BLaER1 (cell line): ENCODE measurements at regions not wholly inside any gene's neighbourhood (a gene's known extent, or its start where the extent isn't known, plus 50 kb on each side); places are given as distances from the start of the nearest gene placed in this dataset.

ENCODE experiments used
- H3K27ac ChIP-seq: shearing (Covaris generic); formaldehyde crosslinking; 2 replicates; pipeline ENCODE4 v1.8.1; 2022
- H3K27me3 ChIP-seq: shearing (Covaris generic); formaldehyde crosslinking; 2 replicates; pipeline ENCODE4 v1.8.1; 2022
- H3K36me3 ChIP-seq: shearing (Covaris generic); formaldehyde crosslinking; 2 replicates; pipeline ENCODE4 v1.8.1; 2022
- H3K4me1 ChIP-seq: shearing (Covaris generic); formaldehyde crosslinking; 2 replicates; pipeline ENCODE4 v1.8.1; 2022
- H3K4me2 ChIP-seq: shearing (Covaris generic); formaldehyde crosslinking; 2 replicates; pipeline ENCODE4 v1.8.1; 2022
- H3K4me3 ChIP-seq: shearing (Covaris generic); formaldehyde crosslinking; 2 replicates; pipeline ENCODE4 v1.8.1; 2022
- H3K9ac ChIP-seq: shearing (Covaris generic); formaldehyde crosslinking; 2 replicates; pipeline ENCODE4 v1.8.1; 2022
- H3K9me3 ChIP-seq: shearing (Covaris generic); formaldehyde crosslinking; 2 replicates; pipeline ENCODE4 v1.8.1; 2022
- H4K20me1 ChIP-seq: shearing (Covaris generic); formaldehyde crosslinking; 2 replicates; pipeline ENCODE4 v1.8.1; 2022
- Cebpa-rat ChIP-seq: shearing (Covaris generic); IDR thresholded peaks from 2 replicates; pipeline ENCODE4 v1.8.1; 2022

DNA sequence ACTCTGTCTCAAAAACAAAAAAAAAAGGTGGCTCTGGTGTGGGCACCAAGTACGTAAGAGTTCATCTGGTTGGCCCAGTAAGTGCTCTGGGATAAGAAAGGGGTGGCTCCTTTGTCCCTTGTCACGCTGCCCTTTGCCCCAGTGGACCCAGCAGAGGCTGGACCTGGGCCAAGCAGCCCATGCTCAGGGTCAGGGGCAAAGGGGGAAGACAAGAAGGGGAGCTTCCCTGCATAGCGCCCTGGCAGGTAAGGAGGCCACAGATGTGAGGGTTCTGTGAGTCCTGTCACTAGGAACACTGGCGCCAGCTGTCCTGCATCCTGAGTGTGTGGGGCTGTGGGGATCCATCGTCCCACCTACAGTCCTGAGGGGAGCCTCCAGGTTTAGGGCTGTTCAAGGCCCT lies 65.3 kb downstream of the GADD45G start:
- Histone ChIP-seq H3K4me3 (no peak overlapping the region), H3K4me2 (no peak overlapping the region), H4K20me1 (no peaks in the 10 kb centered on the region), H3K27me3 (no peaks in the 10 kb centered on the region), H3K9me3 (no peaks in the 10 kb centered on the region), H3K4me1 (peaks cover under 1% of the 10 kb centered on the region), H3K27ac (no peak overlapping the region), H3K9ac (no peak overlapping the region), H3K36me3 (no peaks in the 10 kb centered on the region)
- no peak for TF ChIP-seq Cebpa-rat

DNA sequence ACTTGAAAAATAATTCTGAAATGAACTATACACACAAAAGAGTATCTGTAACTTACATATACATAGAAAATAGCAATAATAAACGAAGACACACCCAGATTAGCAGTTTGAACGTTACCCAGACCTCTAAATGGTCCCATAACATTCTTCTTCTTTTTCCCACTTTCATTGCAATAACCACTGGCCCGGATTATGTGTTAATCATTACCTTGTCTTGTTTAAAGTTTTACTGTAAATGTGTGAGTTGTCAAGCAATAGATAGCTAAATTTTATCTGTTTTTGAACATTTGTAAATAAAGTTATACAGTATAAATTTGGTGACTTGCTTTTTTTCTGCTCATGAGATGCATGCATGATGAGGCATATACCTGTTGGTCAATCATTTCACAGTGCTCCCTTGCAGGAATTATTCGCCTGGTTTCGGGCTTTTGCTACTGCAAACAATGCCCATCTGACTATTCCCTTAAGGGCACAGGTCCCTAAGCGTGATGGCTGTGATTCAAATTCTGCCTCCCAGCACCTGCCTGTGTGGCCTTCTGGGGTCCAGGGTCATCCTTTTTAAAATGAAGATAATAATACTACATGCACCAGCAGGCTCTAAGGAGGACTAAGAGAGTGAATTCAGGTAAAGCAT lies 66.1 kb downstream of the GADD45G start:
- no peak overlapping the region for H3K27ac ChIP-seq
- no peak for TF ChIP-seq Cebpa-rat
- H3K4me2 ChIP-seq = no peak overlapping the region
- no peaks in the 10 kb centered on the region for H4K20me1 ChIP-seq
- H3K4me3 ChIP-seq = no peak overlapping the region
- H3K9ac ChIP-seq = no peak overlapping the region
- no peaks in the 10 kb centered on the region for H3K27me3 ChIP-seq
- no peaks in the 10 kb centered on the region for H3K4me1 ChIP-seq
- H3K9me3 ChIP-seq = no peaks in the 10 kb centered on the region
- no peaks in the 10 kb centered on the region for H3K36me3 ChIP-seq

DNA sequence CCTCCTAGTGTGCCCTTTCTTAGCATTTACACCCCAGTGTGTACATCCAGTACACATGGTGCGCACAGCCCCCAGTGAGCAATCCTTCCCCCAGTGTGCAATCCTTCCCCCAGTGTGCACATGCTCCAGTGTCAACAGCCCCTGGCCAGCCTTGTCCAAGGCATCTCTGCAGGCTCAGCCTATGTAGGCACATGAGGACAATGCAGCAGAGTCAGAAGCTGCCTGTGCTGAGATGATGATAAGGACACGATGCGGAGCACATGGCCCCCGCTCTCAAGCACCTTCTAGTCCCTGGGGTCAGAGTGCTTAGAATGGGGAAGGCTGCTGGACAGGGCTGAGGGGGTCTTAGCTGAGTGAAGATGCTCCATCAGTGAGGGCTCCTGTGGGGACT lies 69.8 kb downstream of the GADD45G start:
- Histone ChIP-seq H4K20me1 (no peaks in the 10 kb centered on the region), H3K4me2 (no peak overlapping the region), H3K4me3 (no peak overlapping the region), H3K27ac (no peak overlapping the region), H3K27me3 (no peaks in the 10 kb centered on the region), H3K9ac (no peak overlapping the region), H3K4me1 (peaks cover 16% of the 10 kb centered on the region), H3K36me3 (no peaks in the 10 kb centered on the region), H3K9me3 (no peaks in the 10 kb centered on the region)
- TF ChIP-seq Cebpa-rat = no peak

DNA sequence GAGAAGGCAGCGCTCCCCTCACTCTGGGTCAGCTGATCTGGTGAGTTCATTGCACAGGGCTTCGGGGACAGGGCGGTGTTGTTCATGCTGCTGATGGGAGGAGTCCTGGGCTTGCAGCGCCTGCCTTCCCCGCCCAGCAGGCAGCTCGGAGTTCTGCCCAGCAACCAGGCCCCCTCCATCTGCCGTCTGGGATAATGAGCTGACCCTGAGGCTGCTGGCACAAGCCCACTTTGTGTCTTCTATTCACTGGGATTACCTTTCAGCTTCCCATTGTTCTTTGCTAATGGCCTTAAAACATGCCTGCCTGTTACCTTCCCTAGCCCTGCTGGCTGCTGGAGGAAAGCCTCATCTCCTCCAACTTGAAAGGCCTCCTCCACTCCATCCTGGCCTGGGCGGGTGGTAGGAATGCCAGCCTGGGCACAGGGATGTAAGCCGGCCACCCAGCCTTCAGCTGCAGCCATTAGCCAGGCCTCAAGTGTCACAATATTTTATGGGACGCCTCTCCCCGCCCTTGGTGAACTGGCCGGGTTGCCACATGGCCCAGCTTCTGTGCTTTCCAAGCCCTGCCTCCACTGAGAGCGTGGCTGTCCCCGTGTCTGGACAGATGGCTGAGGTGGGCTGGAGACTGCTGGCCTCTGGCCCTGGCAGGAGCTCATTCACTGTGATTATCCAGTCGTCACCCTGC lies 70.4 kb downstream of the GADD45G start:
- no peaks in the 10 kb centered on the region for H3K27me3 ChIP-seq
- no peak for TF ChIP-seq Cebpa-rat
- H3K9me3 ChIP-seq = no peaks in the 10 kb centered on the region
- H3K9ac ChIP-seq = no peak overlapping the region
- H3K36me3 ChIP-seq = no peaks in the 10 kb centered on the region
- no peak overlapping the region for H3K4me2 ChIP-seq
- no peak overlapping the region for H3K4me3 ChIP-seq
- H3K4me1 ChIP-seq = peaks cover 16% of the 10 kb centered on the region
- no peak overlapping the region for H3K27ac ChIP-seq
- no peaks in the 10 kb centered on the region for H4K20me1 ChIP-seq

DNA sequence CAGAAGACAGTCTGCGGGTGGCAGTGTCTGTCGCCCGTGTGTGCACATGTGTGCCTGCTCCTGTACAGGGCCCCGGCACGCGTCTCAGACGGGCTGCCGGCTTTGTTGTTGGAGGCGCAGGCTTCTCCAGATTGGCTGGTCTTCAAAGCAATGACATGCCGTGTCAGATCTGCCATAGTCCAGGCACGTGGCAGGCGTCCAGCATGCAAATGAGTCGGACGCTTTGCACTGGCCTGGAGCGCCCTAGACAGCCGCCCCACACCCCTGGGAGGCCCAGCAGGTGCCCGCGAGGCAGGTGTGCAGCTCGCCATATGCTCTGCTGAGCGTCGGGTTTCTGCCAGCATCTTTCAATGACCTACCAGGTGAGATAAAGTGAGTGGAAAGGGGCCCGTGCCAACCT lies 71.5 kb downstream of the GADD45G start:
- Histone ChIP-seq H3K4me1 (peaks cover 21% of the 10 kb centered on the region), H3K9me3 (no peaks in the 10 kb centered on the region)

DNA sequence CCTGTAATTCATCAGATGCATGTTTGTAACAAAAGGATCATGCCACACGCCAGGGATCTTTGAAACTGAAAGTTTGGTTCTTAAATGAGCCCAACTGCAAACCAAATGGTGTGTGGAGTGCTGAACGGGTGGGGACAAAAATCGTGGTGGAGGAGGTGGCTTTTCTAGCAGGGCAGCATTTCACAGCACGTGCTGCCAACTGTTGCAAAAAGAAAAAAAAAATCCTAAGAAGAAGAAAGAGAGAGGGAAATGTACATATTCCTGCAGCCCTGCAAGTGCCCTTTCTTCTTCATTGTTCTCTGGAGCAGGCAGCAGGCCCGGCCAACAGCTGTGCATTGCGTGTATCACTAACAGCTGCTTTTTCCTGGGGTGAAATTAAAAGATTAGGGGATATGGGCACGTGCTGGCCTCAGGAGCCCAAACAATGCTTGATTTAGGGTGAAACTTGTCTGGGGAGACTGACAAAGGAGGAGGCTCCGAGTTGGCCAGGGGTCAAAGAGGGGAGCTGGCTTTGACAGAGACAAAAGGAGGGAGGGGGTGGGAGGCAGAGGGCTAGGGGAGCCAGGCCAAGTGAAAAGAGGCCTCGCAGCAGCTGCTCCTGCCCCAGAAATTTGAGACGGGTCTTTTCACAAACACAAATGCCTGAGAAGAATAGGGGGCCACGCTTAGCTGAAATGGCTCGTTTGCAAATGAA lies 73.0 kb downstream of the GADD45G start:
- Histone ChIP-seq H3K4me3 (no peak overlapping the region), H3K4me2 (peak overlapping the region; percentile 35; the same call in 1 of the 2 replicates)
- no peak for TF ChIP-seq Cebpa-rat

More for the DNA sequence above, 71.5 kb downstream of the GADD45G start:
- H3K27ac ChIP-seq = no peak overlapping the region
- no peak for TF ChIP-seq Cebpa-rat
- H3K4me3 ChIP-seq = no peak overlapping the region
- no peak overlapping the region for H3K9ac ChIP-seq
- no peaks in the 10 kb centered on the region for H3K27me3 ChIP-seq
- no peaks in the 10 kb centered on the region for H4K20me1 ChIP-seq
- no peaks in the 10 kb centered on the region for H3K36me3 ChIP-seq
- no peak overlapping the region for H3K4me2 ChIP-seq

DNA sequence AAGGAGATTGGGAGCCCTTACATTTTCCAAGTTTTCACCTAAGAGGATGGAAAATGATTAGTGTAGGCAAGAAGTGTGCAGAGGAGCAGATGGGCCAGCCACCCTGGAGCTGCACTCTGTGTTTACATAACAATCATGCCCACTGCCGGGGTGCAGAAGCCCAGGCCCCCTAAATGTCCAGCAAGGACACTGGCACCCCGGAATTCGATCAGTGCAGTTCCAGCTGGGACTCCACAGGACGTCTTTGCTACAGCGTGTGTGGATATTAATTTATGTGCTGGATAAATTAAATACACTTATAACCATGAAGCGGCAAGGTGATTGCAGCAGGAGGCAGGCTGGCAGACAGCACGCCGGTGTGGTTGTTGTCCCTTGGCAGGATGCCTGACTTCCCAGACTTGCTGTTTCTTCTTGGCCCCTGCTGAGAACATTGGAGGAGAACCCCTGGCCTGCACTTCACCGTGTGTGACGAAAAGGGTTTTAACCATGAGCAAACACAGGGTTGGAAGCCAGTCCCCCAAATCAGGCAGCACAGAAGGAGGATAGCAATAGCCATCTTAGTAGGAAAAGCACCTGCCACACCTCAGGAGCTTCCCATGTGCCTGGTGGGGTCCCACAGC lies 73.7 kb downstream of the GADD45G start:
- H3K36me3 ChIP-seq = no peaks in the 10 kb centered on the region
- no peak overlapping the region for H3K27ac ChIP-seq
- no peak for TF ChIP-seq Cebpa-rat
- no peak overlapping the region for H3K4me3 ChIP-seq
- 0 out of 2 replicates have a peak overlapping the region, but pooled peaks have one; percentile 35 for H3K4me2 ChIP-seq
- no peaks in the 10 kb centered on the region for H4K20me1 ChIP-seq
- H3K9ac ChIP-seq = no peak overlapping the region
- H3K27me3 ChIP-seq = no peaks in the 10 kb centered on the region
- no peaks in the 10 kb centered on the region for H3K9me3 ChIP-seq
- H3K4me1 ChIP-seq = peaks cover 21% of the 10 kb centered on the region

More for the DNA sequence above, 73.0 kb downstream of the GADD45G start:
- H3K4me1 ChIP-seq = peaks cover 21% of the 10 kb centered on the region
- H4K20me1 ChIP-seq = no peaks in the 10 kb centered on the region
- H3K9me3 ChIP-seq = no peaks in the 10 kb centered on the region
- H3K9ac ChIP-seq = no peak overlapping the region
- no peak overlapping the region for H3K27ac ChIP-seq
- H3K27me3 ChIP-seq = no peaks in the 10 kb centered on the region
- no peaks in the 10 kb centered on the region for H3K36me3 ChIP-seq

DNA sequence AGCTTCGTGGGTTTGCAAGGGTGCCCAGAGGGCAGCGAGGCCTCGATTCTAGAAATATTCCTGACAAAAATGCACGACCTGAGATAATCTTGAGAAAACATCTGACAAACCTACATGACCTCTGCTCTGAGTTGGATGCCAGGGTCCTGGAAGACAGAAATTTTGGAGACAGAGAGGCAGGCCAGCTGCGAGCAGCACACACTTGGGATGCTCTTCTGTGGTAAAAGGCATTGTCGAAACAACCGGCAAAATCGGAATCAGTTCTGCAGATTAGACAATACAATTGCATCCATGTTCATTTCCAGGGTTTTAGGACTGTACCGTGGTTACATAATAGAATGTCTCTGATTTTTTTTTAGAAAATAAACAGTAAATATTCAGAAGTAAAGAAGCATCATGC lies 74.2 kb downstream of the GADD45G start:
- Histone ChIP-seq H3K4me1 (peaks cover 21% of the 10 kb centered on the region), H3K36me3 (no peaks in the 10 kb centered on the region), H3K9me3 (no peaks in the 10 kb centered on the region), H3K9ac (no peak overlapping the region), H3K27me3 (no peaks in the 10 kb centered on the region), H3K4me3 (no peak overlapping the region), H3K4me2 (no peak overlapping the region), H3K27ac (no peak overlapping the region), H4K20me1 (no peaks in the 10 kb centered on the region)
- no peak for TF ChIP-seq Cebpa-rat

DNA sequence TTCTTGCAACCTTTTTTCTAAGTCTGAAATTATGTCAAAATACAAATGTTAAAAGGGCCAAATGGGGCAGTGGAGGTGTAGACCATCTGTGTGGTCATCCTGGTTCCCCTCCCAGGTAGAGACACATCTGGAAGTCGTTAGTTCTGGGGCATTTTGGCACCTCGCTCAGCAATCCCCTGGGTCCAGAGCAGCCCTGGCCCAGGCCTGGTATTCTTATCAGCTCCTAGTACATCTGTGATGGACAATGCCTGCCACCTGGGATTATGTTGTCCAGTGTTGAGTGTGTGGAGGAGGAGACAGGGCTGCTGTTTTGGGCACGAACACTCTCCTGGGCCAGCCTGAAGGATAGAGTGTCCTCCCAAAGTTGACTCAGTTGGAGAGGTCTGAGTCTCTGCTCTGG lies 74.8 kb downstream of the GADD45G start:
- H3K9ac ChIP-seq = no peak overlapping the region
- H3K4me2 ChIP-seq = no peak overlapping the region
- H3K4me3 ChIP-seq = no peak overlapping the region
- no peaks in the 10 kb centered on the region for H4K20me1 ChIP-seq
- peaks cover 21% of the 10 kb centered on the region for H3K4me1 ChIP-seq
- TF ChIP-seq Cebpa-rat = no peak
- H3K36me3 ChIP-seq = no peaks in the 10 kb centered on the region
- H3K9me3 ChIP-seq = no peaks in the 10 kb centered on the region
- H3K27ac ChIP-seq = no peak overlapping the region
- no peaks in the 10 kb centered on the region for H3K27me3 ChIP-seq
